ENCODE measurements at regions not wholly inside any gene's neighbourhood (a gene's known extent, or its start where the extent isn't known, plus 50 kb on each side); places are given as distances from the start of the nearest gene placed in this dataset.

DNA sequence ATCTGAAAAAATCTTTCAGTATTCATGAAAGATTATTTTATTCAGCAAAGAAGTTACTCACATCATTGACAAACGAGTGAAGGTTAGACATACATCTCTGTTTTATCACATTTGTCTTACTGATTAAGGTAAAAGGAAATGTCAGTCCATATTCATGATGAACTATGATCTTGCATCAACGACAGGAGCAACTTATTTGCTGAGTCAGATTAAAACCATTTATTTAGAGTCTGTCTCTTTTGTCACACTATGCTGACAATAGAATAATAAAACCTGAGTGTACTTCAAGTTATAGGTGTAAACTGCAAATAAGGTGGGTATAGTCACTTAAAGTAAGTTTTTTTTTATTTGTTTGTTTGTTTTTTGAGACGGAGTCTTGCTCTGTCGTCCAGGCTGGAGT is 216.5 kb upstream of the SEMA3C start:
- TF ChIP-seq, protein P1, sequence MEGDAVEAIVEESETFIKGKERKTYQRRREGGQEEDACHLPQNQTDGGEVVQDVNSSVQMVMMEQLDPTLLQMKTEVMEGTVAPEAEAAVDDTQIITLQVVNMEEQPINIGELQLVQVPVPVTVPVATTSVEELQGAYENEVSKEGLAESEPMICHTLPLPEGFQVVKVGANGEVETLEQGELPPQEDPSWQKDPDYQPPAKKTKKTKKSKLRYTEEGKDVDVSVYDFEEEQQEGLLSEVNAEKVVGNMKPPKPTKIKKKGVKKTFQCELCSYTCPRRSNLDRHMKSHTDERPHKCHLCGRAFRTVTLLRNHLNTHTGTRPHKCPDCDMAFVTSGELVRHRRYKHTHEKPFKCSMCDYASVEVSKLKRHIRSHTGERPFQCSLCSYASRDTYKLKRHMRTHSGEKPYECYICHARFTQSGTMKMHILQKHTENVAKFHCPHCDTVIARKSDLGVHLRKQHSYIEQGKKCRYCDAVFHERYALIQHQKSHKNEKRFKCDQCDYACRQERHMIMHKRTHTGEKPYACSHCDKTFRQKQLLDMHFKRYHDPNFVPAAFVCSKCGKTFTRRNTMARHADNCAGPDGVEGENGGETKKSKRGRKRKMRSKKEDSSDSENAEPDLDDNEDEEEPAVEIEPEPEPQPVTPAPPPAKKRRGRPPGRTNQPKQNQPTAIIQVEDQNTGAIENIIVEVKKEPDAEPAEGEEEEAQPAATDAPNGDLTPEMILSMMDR (conservative IDR thresholded peaks at IDR 0.05; ENCODE audit: low read length): no peak

DNA sequence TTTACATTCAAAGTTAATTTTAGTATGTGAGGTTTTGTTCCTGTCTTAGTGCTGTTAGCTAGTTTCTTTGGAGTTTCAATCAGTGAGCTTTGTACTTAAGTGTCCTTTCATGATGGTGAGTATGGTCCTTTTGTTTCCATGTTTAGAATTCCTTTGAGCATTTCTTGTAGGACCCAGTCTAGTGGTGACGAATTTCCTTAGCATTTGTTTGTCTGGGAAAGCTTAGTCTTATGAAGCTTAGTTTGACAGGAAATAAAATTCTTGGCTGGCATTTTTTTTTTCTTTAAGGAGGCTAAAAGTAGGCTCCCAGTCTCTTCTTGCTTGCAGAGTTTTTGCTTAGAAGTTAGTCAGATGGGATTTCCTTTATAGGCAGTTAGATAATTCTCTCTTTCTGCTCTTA is 209.2 kb upstream of the SEMA3C start:
- TF ChIP-seq, protein P1 (conservative IDR thresholded peaks at IDR 0.05; ENCODE audit: low read length): no peak
- no peak overlapping the region for H3K4me3 ChIP-seq (ENCODE audit: low read length)
- no peak for DNase-seq (ENCODE audit: low read depth)

More for the DNA sequence above, 216.5 kb upstream of the SEMA3C start:
- no peak for DNase-seq (ENCODE audit: low read depth)
- H3K4me3 ChIP-seq (ENCODE audit: low read length): no peak overlapping the region

DNA sequence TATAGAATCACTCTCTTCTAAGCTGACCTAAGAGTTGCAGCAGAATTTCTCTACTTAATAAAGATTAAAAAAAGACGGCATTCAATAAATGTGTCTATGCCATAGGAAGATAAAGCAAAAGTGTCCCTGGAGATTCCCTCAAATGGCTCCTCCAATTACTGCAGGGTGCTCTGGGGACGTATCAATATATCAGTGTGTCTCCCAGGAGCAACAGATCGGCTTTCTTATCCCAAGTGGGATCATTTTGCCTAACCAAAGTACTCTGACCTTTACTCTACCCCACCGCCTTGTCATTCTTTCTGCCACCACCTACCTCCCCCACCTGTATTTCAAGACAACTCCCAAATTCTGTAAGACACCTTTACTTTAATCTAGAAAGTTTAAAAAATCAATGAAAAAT is 202.0 kb upstream of the SEMA3C start:
- TF ChIP-seq, protein P1 (conservative IDR thresholded peaks at IDR 0.05; ENCODE audit: low read length): no peak

DNA sequence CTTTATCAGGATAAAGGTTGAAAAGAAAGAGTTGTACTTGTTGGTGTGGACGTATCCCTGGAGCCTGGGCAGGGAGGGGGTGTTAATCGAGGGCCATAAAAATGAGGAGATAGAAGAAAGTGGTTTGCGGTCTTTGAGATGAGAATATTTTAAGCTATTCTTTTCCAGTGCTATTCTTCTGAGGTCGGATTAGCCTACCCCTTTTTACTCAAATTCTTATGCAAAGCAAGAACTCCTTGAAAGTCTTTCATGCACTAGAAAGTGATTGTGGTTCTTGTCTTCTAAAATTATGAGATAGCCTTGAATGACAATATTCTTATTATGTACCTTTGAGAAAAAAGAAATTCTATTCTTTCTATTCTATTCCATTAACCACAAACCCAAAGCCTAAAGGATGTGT is 201.3 kb upstream of the SEMA3C start:
- no peak overlapping the region for H3K4me3 ChIP-seq (ENCODE audit: low read length)
- TF ChIP-seq, protein P1 (conservative IDR thresholded peaks at IDR 0.05; ENCODE audit: low read length): no peak
- no peak for DNase-seq (ENCODE audit: low read depth)

More for the DNA sequence above, 202.0 kb upstream of the SEMA3C start:
- no peak for DNase-seq (ENCODE audit: low read depth)
- H3K4me3 ChIP-seq (ENCODE audit: low read length): no peak overlapping the region

DNA sequence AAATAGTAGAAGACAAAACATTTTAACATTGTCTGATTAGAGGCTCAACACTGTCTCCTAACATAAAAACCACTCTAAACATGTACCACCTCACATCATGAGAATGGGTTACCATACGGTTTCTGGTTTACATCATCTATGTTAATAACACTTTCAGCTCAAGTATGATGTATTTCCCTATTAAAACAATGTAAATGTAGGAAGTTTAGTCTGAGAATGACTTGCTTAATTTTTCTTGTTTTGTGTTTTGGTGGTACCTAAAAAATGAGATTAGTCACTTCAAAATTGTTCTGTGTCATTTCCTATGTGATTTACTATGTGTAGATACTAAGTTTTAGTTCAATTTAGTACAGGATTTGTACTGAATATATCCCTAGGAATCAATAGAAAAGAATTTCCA is 195.8 kb upstream of the SEMA3C start:
- DNase-seq (ENCODE audit: low read depth): peak; percentile 42

DNA sequence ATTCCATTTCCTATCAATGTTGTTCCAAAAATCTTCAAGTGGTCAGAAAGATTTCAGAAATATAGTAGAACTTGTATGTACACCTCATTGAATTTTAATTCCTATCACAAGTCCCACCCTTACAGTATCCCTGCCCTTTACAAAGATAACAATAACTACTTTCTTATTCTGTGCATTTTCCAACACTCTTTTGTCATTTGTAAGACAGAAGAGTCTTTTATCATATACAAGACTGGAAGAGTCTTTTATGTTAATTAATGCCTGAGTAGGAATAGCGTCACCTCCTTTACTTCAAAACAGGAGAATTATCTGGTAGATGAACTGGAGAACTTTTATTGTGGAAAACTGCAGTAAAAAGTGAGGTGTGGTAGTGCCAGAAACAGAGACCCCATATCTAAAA is 193.9 kb upstream of the SEMA3C start:
- no peak overlapping the region for H3K4me3 ChIP-seq (ENCODE audit: low read length)
- TF ChIP-seq, protein P1 (conservative IDR thresholded peaks at IDR 0.05; ENCODE audit: low read length): no peak
- no peak for DNase-seq (ENCODE audit: low read depth)

More for the DNA sequence above, 195.8 kb upstream of the SEMA3C start:
- TF ChIP-seq, protein P1 (conservative IDR thresholded peaks at IDR 0.05; ENCODE audit: low read length): no peak
- H3K4me3 ChIP-seq (ENCODE audit: low read length): no peak overlapping the region

DNA sequence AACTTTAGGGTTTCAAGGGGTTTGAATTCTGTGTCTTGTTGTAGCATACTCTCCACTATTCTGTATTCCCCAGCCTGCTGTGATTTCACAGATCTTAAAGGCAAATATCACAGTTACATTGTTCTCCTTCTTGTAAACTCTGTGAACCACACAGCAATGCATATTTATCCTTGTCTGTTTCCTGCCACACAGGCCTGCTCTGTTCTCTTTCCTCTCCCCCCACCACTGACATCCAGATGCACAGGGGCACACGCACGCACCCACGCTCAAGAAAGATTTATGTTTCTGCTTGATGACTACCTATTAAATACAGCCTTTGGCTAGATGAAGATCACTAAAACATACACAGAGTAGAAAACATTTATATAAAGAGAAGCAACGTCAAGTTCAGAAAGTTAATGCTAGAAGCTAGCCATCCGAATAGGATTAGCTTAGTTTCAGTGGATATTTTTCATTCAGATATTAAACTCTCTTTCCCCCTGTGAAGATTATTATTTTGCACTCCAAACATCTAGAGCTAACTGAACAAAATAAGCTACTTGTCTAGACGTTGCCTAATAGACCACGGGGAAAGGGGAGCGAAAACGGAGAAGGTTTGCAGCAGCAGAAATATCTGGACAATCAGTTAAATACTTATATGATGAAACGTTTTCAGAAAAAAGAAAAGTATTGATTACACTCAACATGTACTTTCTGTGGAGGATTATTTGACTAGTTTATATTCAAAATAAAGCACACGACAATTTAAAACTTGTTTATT is 193.1 kb upstream of the SEMA3C start:
- H3K4me3 ChIP-seq (ENCODE audit: low read length): no peak overlapping the region
- peak; percentile 24 for DNase-seq (ENCODE audit: low read depth)
- TF ChIP-seq, protein P1 (conservative IDR thresholded peaks at IDR 0.05; ENCODE audit: low read length): no peak

Measured in AG10803 (cell line).